Endothelial cell of umbilical vein (primary cell): ENCODE measurements at regions not wholly inside any gene's neighbourhood (a gene's known extent, or its start where the extent isn't known, plus 50 kb on each side); places are given as distances from the start of the nearest gene placed in this dataset.

Experiments
- BruUV-seq: library from RNA; stranded (reverse); fragments of 400-500 nt; replicated peaks from 2 replicates; lab custom pipeline; 2021; lab: Mats Ljungman, UMichigan
- CTCF ChIA-PET: fragments of 300-600, 350-600 bp; sonication (Branson Sonifier 250); formaldehyde crosslinking; loops from one replicate; lab custom pipeline; 2021; ENCODE audit warnings: antibody characterized with exemption, inconsistent platforms; lab: Charles Lee
- POLR2A ChIA-PET: fragments of 300-600, 350-600 bp; sonication (Branson Sonifier 250); formaldehyde crosslinking; loops from one replicate; lab custom pipeline; 2021; ENCODE audit warnings: antibody characterized with exemption, inconsistent platforms; lab: Charles Lee
- DNase-seq: peaks from one replicate; pipeline ENCODE4 v3.0.0-alpha.2; 2011; ENCODE audit warnings: low read depth, low spot score
- FAIRE-seq: peaks from 2 replicates; lab custom pipeline; 2011; peaks lifted over from hg19 to GRCh38; lab: Jason Lieb, UNC
- H2AFZ ChIP-seq: 2 replicates; pipeline ENCODE4 v1.6.0; 2012; ENCODE audit warnings: low read depth, low read length, control low read depth, inconsistent platforms
- H3K27ac ChIP-seq: 2 replicates; pipeline ENCODE4 v1.5.1; 2011; ENCODE audit warnings: low read depth, mild to moderate bottlenecking, control low read depth, low read length, moderate library complexity; ENCODE audit not compliant: insufficient read depth
- H3K27me3 ChIP-seq, 2 experiments: 2 replicates each; pipeline versions ENCODE4 v1.6.0 to v1.6.1; 2011; ENCODE audit warnings: low read length in 2 of 2, mixed read lengths in 1 of 2; ENCODE audit not compliant: control insufficient read depth in 2 of 2, insufficient read depth in 2 of 2
- H3K36me3 ChIP-seq, 2 experiments: 2 replicates in 1 of 2; 3 replicates in 1 of 2; pipeline ENCODE4 v1.5.1; 2011; ENCODE audit warnings: low read length in 2 of 2, mild to moderate bottlenecking in 1 of 2, moderate library complexity in 1 of 2; ENCODE audit not compliant: control insufficient read depth in 2 of 2, insufficient read depth in 2 of 2; ENCODE audit errors: extremely low read depth in 1 of 2
- H3K4me1 ChIP-seq: 3 replicates; pipeline ENCODE4 v1.5.1; 2011; ENCODE audit warnings: mild to moderate bottlenecking, low read length; ENCODE audit not compliant: control insufficient read depth, insufficient read depth; ENCODE audit errors: extremely low read depth
- H3K4me2 ChIP-seq: 2 replicates; pipeline ENCODE4 v1.6.1; 2011; ENCODE audit warnings: low read length, control low read depth, mixed read lengths; ENCODE audit not compliant: insufficient read depth
- H3K4me3 ChIP-seq, 3 experiments: fragments of 200-600 bp in 1 of 3; sonication (generic), shearing (Covaris generic) in 1 of 3; replicated peaks in 1 of 3; 2 replicates each; pipeline ENCODE4 v1.5.1; 2011 to 2016; ENCODE audit warnings: control low read depth in 3 of 3, low read length in 3 of 3, mild to moderate bottlenecking in 2 of 3, inconsistent platforms in 1 of 3, low read depth in 1 of 3, moderate library complexity in 1 of 3; ENCODE audit not compliant: insufficient read depth in 1 of 3
- H3K79me2 ChIP-seq: 2 replicates; pipeline ENCODE4 v1.6.0; 2012; ENCODE audit warnings: low read length, inconsistent platforms; ENCODE audit not compliant: control insufficient read depth, insufficient read depth
- H3K9ac ChIP-seq: replicated peaks from 2 replicates; pipeline ENCODE3; 2011; ENCODE audit warnings: low read length, control low read depth; ENCODE audit not compliant: insufficient read depth; ENCODE audit errors: extremely low read depth
- H3K9me1 ChIP-seq: replicated peaks from 3 replicates; pipeline ENCODE4 v1.6.0; 2011; ENCODE audit warnings: mild to moderate bottlenecking, low read length; ENCODE audit not compliant: control insufficient read depth, insufficient read depth; ENCODE audit errors: extremely low read depth
- H3K9me3 ChIP-seq: replicated peaks from 2 replicates; pipeline ENCODE4 v1.5.1; 2012; ENCODE audit warnings: low read length, inconsistent platforms; ENCODE audit not compliant: control insufficient read depth, insufficient read depth
- H4K20me1 ChIP-seq: replicated peaks from 2 replicates; pipeline ENCODE3; 2011; ENCODE audit warnings: mild to moderate bottlenecking, low read length; ENCODE audit not compliant: control insufficient read depth, insufficient read depth; ENCODE audit errors: extremely low read depth
- EZH2 ChIP-seq: IDR thresholded peaks from 2 replicates; pipeline ENCODE4 v1.6.1; 2012; ENCODE audit warnings: borderline replicate concordance, low read depth, mild to moderate bottlenecking, moderate library complexity, low read length, inconsistent platforms; ENCODE audit not compliant: severe bottlenecking
- FOS ChIP-seq: IDR thresholded peaks from 2 replicates; pipeline ENCODE4 v1.6.1; 2011; ENCODE audit warnings: mild to moderate bottlenecking, low read length, moderate library complexity, borderline replicate concordance; ENCODE audit not compliant: insufficient read depth
- GATA2 ChIP-seq: IDR thresholded peaks from 2 replicates; pipeline ENCODE4 v1.7.0; 2011; ENCODE audit warnings: low read depth, mild to moderate bottlenecking, moderate library complexity, mixed read lengths, low read length; ENCODE audit not compliant: insufficient read length, insufficient read depth
- JUN ChIP-seq: IDR thresholded peaks from 2 replicates; pipeline ENCODE4 v1.6.1; 2011; ENCODE audit warnings: borderline replicate concordance, low read depth; ENCODE audit not compliant: insufficient read length, insufficient read depth
- MYC ChIP-seq: IDR thresholded peaks from one replicate; pipeline ENCODE4 v1.6.1; 2011; ENCODE audit warnings: mild to moderate bottlenecking, low read depth, low read length
- POLR2A ChIP-seq: IDR thresholded peaks from 2 replicates; pipeline ENCODE4 v1.6.1; 2012; ENCODE audit warnings: low read depth, mild to moderate bottlenecking, control low read depth, low read length
- POLR2AphosphoS5 ChIP-seq: IDR thresholded peaks from 2 replicates; pipeline ENCODE4 v1.6.1; 2012; ENCODE audit warnings: low read depth, mild to moderate bottlenecking, control low read depth, low read length, moderate library complexity; ENCODE audit not compliant: insufficient read depth
- dilution Hi-C: fragments of 300-500 bp; cut with MboI; formaldehyde crosslinking; loops from one replicate; pipeline ENCODE4 v1.15.0; 2019; ENCODE audit warnings: low sequenced_read_pairs; ENCODE audit not compliant: extremely low pct_ligation_motif_present
- intact Hi-C: fragments of 100-400 bp; cut with micrococcal nuclease; formaldehyde crosslinking; loops from one replicate; pipeline ENCODE4 v1.10.0; 2022
- TF ChIP-seq, protein P1 (sequence below), 2 donors: IDR thresholded peaks; 1 replicate in 1 of 2; 2 replicates in 1 of 2; pipeline ENCODE4 v1.5.1; 2011; ENCODE audit warnings: low read length in 2 of 2, mild to moderate bottlenecking in 2 of 2, moderate library complexity in 2 of 2, control low read depth in 1 of 2, inconsistent platforms in 1 of 2, low read depth in 1 of 2; ENCODE audit not compliant: insufficient read depth in 1 of 2; ENCODE audit errors: extremely low read depth in 1 of 2
- TF ChIP-seq, protein P2 (sequence below): IDR thresholded peaks from 2 replicates; pipeline ENCODE4 v1.6.1; 2011; ENCODE audit not compliant: insufficient read depth, insufficient read length

GRCh38 chr5:12270914-12271313 lies 366.7 kb upstream of the CTNND2 start:
- H2AFZ ChIP-seq = no peak overlapping the region
- CTCF ChIA-PET = no interaction called here
- DNase-seq (no peak), FAIRE-seq (no peak)
- H3K4me3 ChIP-seq = no peak overlapping the region
- no peak overlapping the region for H3K27ac ChIP-seq
- no peaks in the 10 kb centered on the region for H4K20me1 ChIP-seq
- H3K36me3 ChIP-seq = no peaks in the 10 kb centered on the region
- no peaks in the 10 kb centered on the region for H3K4me1 ChIP-seq
- TF ChIP-seq, protein P1, sequence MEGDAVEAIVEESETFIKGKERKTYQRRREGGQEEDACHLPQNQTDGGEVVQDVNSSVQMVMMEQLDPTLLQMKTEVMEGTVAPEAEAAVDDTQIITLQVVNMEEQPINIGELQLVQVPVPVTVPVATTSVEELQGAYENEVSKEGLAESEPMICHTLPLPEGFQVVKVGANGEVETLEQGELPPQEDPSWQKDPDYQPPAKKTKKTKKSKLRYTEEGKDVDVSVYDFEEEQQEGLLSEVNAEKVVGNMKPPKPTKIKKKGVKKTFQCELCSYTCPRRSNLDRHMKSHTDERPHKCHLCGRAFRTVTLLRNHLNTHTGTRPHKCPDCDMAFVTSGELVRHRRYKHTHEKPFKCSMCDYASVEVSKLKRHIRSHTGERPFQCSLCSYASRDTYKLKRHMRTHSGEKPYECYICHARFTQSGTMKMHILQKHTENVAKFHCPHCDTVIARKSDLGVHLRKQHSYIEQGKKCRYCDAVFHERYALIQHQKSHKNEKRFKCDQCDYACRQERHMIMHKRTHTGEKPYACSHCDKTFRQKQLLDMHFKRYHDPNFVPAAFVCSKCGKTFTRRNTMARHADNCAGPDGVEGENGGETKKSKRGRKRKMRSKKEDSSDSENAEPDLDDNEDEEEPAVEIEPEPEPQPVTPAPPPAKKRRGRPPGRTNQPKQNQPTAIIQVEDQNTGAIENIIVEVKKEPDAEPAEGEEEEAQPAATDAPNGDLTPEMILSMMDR (IDR thresholded peaks at IDR 0.05; ENCODE audit: extremely low read depth in 1 of 2, insufficient read depth in 1 of 2, low read depth in 1 of 2, low read length in 2 of 2) = no peak
- no peak for TF ChIP-seq FOS
- TF ChIP-seq GATA2 = no peak
- no peak for TF ChIP-seq EZH2
- no peak for TF ChIP-seq MYC
- TF ChIP-seq JUN = no peak
- H3K9ac ChIP-seq = no peak overlapping the region
- H3K79me2 ChIP-seq = no peaks in the 10 kb centered on the region
- peaks cover 6% of the 10 kb centered on the region for H3K9me3 ChIP-seq
- dilution Hi-C loops (no loop called here), intact Hi-C loops (no loop called here)
- BruUV-seq = no TSS peak
- no peaks in the 10 kb centered on the region for H3K27me3 ChIP-seq
- no peaks in the 10 kb centered on the region for H3K9me1 ChIP-seq
- no peak overlapping the region for H3K4me2 ChIP-seq
- POLR2A ChIA-PET = no interaction called here

- DNase-seq = no peak
These were observed 364.9 kb upstream of the CTNND2 start for GRCh38 chr5:12269164-12269563.

More at GRCh38 chr5:12269164-12269563, 364.9 kb upstream of the CTNND2 start:
- no peaks in the 10 kb centered on the region for H4K20me1 ChIP-seq
- H3K9ac ChIP-seq = no peak overlapping the region
- no TSS peak for BruUV-seq
- no peak overlapping the region for H2AFZ ChIP-seq
- no peaks in the 10 kb centered on the region for H3K36me3 ChIP-seq
- no peaks in the 10 kb centered on the region for H3K79me2 ChIP-seq
- no peaks in the 10 kb centered on the region for H3K27me3 ChIP-seq
- H3K4me3 ChIP-seq = no peak overlapping the region
- ChIA-PET CTCF (no interaction called here), POLR2A (no interaction called here)
- no peaks in the 10 kb centered on the region for H3K9me1 ChIP-seq
- no peaks in the 10 kb centered on the region for H3K4me1 ChIP-seq
- peaks cover 9% of the 10 kb centered on the region for H3K9me3 ChIP-seq
- TF ChIP-seq EZH2 (no peak), FOS (no peak), POLR2A (no peak), GATA2 (no peak), MYC (no peak), JUN (no peak), POLR2AphosphoS5 (no peak)
- TF ChIP-seq, protein P2, sequence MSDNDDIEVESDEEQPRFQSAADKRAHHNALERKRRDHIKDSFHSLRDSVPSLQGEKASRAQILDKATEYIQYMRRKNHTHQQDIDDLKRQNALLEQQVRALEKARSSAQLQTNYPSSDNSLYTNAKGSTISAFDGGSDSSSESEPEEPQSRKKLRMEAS = no peak
- TF ChIP-seq, protein P1 (IDR thresholded peaks at IDR 0.05; ENCODE audit: extremely low read depth in 1 of 2, insufficient read depth in 1 of 2, low read depth in 1 of 2, low read length in 2 of 2) = no peak
- intact Hi-C loops = no loop called here
- no peak overlapping the region for H3K4me2 ChIP-seq
- dilution Hi-C loops = no loop called here
- no peak for FAIRE-seq
- no peak overlapping the region for H3K27ac ChIP-seq
